ENCODE measurements at regions not wholly inside any gene's neighbourhood (a gene's known extent, or its start where the extent isn't known, plus 50 kb on each side); places are given as distances from the start of the nearest gene placed in this dataset.

GRCh38 chr3:127483902-127484591 lies 106.5 kb downstream of the TPRA1 start:
- DNase-seq (ENCODE audit: low spot score), result peak; percentile 46

DNA sequence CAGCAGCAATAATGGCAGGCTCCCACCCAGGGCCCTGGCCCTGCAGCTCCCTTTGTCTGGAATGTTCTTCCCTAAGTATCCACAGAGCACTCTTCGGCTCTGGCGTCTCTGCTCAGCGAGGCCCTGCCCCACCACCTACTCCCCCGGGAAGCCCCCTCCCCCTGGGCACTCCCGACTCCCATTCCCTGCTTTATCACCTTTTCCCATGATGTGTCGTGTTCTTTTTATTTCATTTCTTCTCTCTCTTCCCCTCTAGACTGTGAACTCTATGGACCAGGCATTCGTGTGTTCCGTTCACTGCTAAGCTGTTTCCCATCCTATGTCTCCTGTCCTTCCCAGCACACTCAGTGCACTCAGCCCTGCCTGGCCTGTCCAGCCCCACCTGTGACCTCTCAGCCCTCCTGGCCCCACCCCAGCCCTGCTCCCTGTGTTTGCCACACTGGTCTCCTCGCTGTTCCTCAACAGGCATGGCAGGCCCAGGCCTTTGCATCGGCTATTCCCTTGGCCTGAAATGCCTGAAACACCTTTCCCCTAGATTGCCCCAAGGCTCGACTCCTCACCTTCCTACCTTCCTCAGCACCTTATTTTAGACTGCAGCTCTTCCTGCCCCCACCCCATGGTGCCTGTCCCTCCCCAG lies 107.4 kb downstream of the TPRA1 start:
- DNase-seq (ENCODE audit: low spot score), result peak; percentile 36

GRCh38 chr3:127482216-127483004 lies 108.1 kb downstream of the TPRA1 start:
- DNase-seq (ENCODE audit: low spot score), result peak; percentile 36

DNA sequence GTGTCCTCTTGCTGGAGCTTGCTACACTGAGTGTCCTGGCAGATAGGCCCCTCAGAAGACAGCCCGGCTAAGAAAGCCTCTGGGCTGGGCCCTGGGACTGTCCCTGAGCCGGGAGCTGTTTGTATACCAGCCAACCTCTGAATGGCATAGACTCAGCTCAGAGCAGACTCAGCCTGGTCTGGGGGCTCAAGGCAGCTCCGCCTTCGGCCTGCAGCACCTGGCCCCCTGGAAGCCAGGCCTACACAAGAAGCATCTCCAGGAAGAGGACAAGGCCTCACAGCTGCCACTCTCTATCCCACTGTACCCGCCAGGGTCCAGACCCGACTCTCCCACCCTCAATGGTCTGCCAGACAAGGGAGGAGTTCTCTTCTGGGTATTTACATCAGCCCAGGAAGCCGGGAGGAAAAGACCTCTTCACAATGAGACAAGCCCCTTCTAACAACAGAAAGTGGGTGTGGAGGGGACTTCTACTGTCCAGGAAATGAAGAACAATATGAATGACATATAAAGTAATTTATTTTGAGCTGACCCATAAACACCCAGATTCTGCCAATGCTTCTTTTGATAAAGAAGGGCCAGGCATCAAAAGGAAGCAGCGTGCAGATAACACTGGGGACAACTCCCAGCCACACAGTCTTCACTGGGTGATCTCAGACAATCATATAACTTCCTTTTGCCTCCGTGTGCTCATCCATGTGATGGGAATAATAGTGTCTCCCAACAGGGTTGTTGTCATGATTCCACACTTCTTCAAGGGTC lies 110.2 kb downstream of the TPRA1 start:
- DNase-seq (ENCODE audit: low spot score), result peak; percentile 56

DNA sequence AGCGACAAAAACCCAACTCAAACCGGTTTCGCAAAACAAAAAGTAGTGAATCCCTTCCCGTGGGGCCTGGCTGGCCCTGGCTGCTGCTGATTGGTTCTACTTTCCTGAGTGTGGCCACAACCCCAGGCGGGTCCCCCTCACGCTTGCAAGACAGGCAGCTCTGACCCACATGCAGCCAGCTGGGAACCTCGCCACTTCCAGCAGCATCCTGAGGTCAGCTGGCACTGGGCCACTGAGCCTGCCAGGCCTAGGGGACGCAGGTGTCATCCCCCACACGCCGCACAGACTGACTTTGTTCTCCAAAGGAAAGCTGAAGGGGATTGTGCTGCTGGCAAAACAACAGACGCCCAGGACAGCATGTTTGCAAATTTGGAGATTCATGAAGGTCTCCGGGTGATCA lies 111.1 kb downstream of the TPRA1 start:
- DNase-seq (ENCODE audit: low spot score), result no peak

DNA sequence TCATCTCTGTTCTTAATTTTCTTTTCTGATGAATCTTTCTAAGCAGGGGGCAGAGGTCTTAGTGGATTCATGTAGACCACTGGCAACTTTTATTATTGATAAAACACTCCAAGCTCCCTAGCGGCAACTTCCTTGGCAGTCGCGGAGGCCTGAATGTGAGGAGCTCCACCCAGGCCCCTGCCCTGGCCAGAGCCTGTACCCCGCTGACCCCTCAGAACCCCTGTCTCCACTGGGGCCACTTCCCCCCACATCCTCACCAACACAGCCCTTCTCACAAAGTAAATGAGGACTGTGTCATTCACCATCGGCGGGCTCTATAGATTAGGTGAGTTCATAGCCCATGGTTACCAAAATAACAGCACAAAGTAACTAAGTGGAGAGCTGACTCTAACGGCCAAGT lies 111.6 kb downstream of the TPRA1 start:
- no peak for DNase-seq (ENCODE audit: low spot score)

DNA sequence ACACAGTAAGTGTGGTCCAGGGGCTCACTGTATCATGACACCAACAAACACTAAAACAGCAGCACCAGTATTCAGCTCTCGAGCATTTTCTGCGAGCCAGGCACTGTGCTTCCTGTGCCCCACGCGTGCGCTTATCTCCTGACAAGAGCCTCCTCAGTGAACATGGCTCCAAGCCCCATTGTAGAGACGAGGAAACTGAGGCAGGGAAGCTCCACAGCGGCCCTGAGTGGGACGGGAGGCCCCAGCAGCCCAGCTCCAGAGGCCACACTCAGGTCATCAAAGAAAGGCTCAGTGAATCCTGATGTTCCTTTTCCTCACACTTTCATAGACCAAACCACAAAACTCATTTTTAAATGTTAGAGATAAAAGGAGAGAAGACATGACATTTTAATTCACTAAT lies 113.1 kb downstream of the TPRA1 start:
- no peak for DNase-seq (ENCODE audit: low spot score)

- no peak for DNase-seq (ENCODE audit: low spot score)
These were observed 113.6 kb downstream of the TPRA1 start for GRCh38 chr3:127476936-127477335.

- DNase-seq (ENCODE audit: low spot score), result no peak
These were observed 114.4 kb downstream of the TPRA1 start for GRCh38 chr3:127475975-127476705.

- no peak for DNase-seq (ENCODE audit: low spot score)
These were observed 115.1 kb downstream of the TPRA1 start for GRCh38 chr3:127475391-127475790.

DNA sequence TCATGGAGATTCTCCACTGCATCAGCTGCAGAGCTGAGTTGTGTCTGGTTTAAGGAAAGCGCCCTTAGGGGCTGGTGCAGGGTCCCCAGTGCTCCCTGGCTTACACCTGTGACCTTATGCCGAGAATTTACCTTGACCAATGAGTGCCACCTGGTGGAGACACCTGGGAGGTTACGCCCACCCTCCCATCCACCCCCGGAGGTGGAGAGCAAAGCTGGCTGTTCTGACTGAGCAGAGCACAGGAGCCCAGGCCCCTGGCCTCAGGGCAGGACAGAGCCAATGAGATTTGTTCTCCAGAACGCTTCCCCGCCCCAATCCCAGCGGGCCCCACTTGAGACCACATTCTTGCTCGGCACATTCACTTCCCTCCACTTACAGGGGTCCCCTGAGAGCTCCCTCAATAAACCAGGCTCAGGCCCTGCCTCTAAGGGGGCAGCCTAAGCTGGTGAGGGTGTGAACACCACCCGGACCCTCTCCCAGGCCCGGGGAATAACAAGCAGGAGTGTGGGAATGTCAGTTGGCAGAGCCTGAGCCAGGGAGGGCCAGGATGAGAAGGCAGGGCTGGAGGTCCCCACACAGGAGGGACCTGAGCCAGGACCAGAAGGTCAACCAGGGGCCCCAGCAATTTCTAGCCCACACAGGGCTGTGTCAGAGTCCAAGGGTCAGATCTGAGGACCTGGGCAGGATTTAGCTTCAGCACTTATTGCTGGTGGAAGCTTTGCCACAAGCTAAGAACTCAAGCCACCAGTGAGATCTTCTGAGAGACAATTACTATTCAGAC lies 117.1 kb downstream of the TPRA1 start:
- no peak for DNase-seq (ENCODE audit: low spot score)

DNA sequence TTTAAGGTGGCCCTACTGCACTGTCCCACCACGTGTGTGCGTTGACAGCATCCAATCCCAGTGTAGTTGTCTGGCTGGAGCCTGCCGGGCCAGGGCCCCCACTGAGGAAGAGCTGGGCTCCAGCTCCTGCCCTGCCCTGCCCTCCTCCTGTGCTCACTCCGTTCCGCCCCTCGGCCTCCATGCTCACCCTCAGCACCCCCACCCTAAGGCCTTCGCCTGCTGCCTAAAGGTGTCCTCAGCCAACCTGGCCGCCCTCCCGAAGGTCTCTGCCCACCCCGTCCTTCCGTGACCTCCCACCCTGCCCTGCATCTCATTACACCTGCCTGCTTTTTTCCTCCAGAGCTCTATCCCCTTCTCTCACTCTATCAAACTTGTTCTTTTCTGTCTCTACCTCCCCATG lies 118.0 kb downstream of the TPRA1 start:
- DNase-seq (ENCODE audit: low spot score), result no peak

- no peak for DNase-seq (ENCODE audit: low spot score)
These were observed 119.4 kb downstream of the TPRA1 start for GRCh38 chr3:127471142-127471541.

DNA sequence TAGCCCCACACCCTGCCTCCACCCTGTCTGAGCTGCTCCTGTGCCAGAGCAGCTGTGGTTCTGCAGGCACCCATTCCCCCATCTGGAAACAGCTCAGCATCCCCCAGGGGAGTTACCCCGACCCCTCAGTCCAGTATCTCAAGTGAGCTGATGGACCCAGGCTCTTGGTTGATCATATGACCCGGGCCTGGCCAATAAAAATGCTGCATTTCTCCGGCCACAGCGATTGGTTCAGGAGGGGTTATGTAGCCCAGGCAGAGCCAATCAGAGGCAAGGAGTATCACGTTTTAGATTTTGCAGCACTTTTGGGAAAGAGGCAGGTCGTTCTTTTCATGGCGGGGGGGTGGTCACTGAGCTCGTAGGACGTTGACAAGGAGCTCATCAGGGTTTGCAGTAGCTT lies 120.8 kb downstream of the TPRA1 start:
- no peak for DNase-seq (ENCODE audit: low spot score)

- DNase-seq (ENCODE audit: low spot score), result no peak
These were observed 123.1 kb downstream of the TPRA1 start for GRCh38 chr3:127467391-127467790.

GRCh38 chr3:127464642-127465041 lies 125.9 kb downstream of the TPRA1 start:
- DNase-seq (ENCODE audit: low spot score), result no peak

GRCh38 chr3:127462111-127462655 lies 128.3 kb downstream of the TPRA1 start:
- no peak for DNase-seq (ENCODE audit: low spot score)

DNA sequence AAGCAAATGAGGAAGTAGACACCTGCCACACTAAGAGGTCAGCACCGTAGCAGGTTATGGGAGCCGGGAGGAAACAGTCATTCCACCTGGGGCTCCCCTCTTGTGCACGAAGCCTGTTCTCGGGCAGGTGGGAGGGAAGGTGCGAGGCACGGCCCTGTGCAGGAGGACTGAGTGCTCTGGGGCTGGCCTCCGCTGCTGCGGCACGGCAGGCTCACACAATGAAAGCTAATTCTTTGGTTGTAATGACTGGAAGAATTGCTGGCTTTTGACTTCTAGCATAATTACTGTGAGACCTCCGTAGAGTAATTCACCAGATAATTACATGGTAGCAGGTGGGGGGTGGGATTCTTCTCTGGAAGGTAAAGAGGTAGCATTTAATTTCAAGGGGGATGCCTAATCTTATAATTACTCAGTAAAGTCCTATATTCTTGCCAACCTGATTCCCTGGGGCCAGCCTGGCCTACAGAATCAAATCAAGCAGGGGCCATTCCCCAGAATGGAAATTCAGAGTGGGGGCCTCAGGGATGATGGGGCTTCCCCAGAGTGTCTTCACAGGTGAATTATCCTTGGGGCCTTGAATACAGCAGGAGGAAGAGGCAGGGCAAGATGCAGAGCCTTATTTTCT lies 129.1 kb downstream of the TPRA1 start:
- DNase-seq (ENCODE audit: low spot score), result no peak

DNA sequence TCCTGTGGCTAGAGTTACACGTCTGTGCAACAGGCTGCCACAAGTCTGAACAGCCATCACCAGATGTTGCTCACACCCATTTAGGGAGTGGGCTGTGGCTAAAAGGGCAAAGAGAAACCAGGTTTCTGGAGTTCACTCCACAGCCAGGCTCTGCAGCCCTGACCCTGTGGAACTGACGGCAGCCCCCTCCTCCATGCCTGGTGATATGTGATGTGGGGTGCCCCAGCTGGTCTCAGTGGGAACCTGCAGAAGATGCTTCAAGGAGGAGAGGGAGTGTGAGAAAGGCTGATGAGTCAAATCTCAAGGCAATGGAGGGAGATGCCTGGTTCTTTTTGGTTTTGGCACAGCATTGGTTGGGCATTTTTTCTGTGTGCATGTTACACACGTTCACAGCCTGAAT lies 130.6 kb downstream of the TPRA1 start:
- no peak for DNase-seq (ENCODE audit: low spot score)
